Activated naive CD4-positive, alpha-beta T cell treated with anti-CD3 and anti-CD28 coated beads, Interleukin-2, amount 10 ng/mL, durations not matched to agents 7 days and 5 days (primary cell): ENCODE measurements at regions not wholly inside any gene's neighbourhood (a gene's known extent, or its start where the extent isn't known, plus 50 kb on each side); places are given as distances from the start of the nearest gene placed in this dataset.

Source experiments
- CTCF ChIA-PET: fragments of 350-600 bp; sonication (Branson Sonifier 250); formaldehyde crosslinking; loops from one replicate; lab custom pipeline; 2021; ENCODE audit warnings: antibody characterized with exemption; lab: Charles Lee
- DNase-seq: peaks from one replicate; pipeline ENCODE4 v3.0.0-alpha.2; 2020
- H3K27ac Mint-ChIP-seq: one replicate; pipeline ENCODE4 v1.8.0; 2021; ENCODE audit warnings: mild to moderate bottlenecking, moderate library complexity, mixed read lengths
- H3K27me3 Mint-ChIP-seq: one replicate; pipeline ENCODE4 v1.8.0; 2021; ENCODE audit warnings: mild to moderate bottlenecking, mixed read lengths
- H3K36me3 Mint-ChIP-seq: one replicate; pipeline ENCODE4 v1.8.0; 2021; ENCODE audit warnings: mixed read lengths
- H3K4me1 Mint-ChIP-seq: one replicate; pipeline ENCODE4 v1.8.0; 2021; ENCODE audit warnings: mixed read lengths
- H3K4me3 Mint-ChIP-seq: one replicate; pipeline ENCODE4 v1.8.0; 2021; ENCODE audit warnings: mild to moderate bottlenecking, moderate library complexity, mixed read lengths
- H3K9me3 Mint-ChIP-seq: one replicate; pipeline ENCODE4 v1.8.0; 2021; ENCODE audit warnings: mixed read lengths

GRCh38 chr20:4563031-4563430 is 123.2 kb upstream of the PRNP start:
- DNase-seq: no peak
- CTCF ChIA-PET: no interaction called here
- no peaks in the 10 kb centered on the region for H3K4me1 Mint-ChIP-seq

GRCh38 chr20:4560667-4561066 is 125.6 kb upstream of the PRNP start:
- H3K27ac Mint-ChIP-seq: no peak overlapping the region
- H3K4me1 Mint-ChIP-seq: no peaks in the 10 kb centered on the region
- H3K27me3 Mint-ChIP-seq: peaks cover 4% of the 10 kb centered on the region
- H3K9me3 Mint-ChIP-seq: no peaks in the 10 kb centered on the region
- H3K4me3 Mint-ChIP-seq: no peak overlapping the region
- no peaks in the 10 kb centered on the region for H3K36me3 Mint-ChIP-seq
- CTCF ChIA-PET: no interaction called here
- DNase-seq: no peak

More at GRCh38 chr20:4563031-4563430, 123.2 kb upstream of the PRNP start:
- Mint-ChIP-seq H3K36me3 (no peaks in the 10 kb centered on the region), H3K4me3 (no peak overlapping the region), H3K9me3 (no peaks in the 10 kb centered on the region), H3K27ac (no peak overlapping the region), H3K27me3 (peaks cover 4% of the 10 kb centered on the region)

GRCh38 chr20:4559906-4560305 is 126.3 kb upstream of the PRNP start:
- Mint-ChIP-seq H3K9me3 (no peaks in the 10 kb centered on the region), H3K27me3 (peaks cover 4% of the 10 kb centered on the region), H3K4me3 (no peak overlapping the region), H3K4me1 (no peaks in the 10 kb centered on the region), H3K36me3 (no peaks in the 10 kb centered on the region), H3K27ac (no peak overlapping the region)
- CTCF ChIA-PET: no interaction called here
- DNase-seq: no peak

GRCh38 chr20:4559106-4559505 is 127.2 kb upstream of the PRNP start:
- CTCF ChIA-PET: no interaction called here
- Mint-ChIP-seq H3K27me3 (peaks cover 4% of the 10 kb centered on the region), H3K36me3 (no peaks in the 10 kb centered on the region), H3K27ac (no peak overlapping the region), H3K4me3 (no peak overlapping the region), H3K9me3 (no peaks in the 10 kb centered on the region), H3K4me1 (no peaks in the 10 kb centered on the region)
- DNase-seq: no peak

GRCh38 chr20:4556781-4557180 is 129.5 kb upstream of the PRNP start:
- no peak overlapping the region for H3K4me3 Mint-ChIP-seq
- no peaks in the 10 kb centered on the region for H3K36me3 Mint-ChIP-seq
- H3K4me1 Mint-ChIP-seq: no peaks in the 10 kb centered on the region
- CTCF ChIA-PET: no interaction called here
- no peak overlapping the region for H3K27ac Mint-ChIP-seq
- DNase-seq: no peak
- H3K9me3 Mint-ChIP-seq: no peaks in the 10 kb centered on the region
- peaks cover 4% of the 10 kb centered on the region for H3K27me3 Mint-ChIP-seq

GRCh38 chr20:4555188-4555890 is 130.9 kb upstream of the PRNP start:
- CTCF ChIA-PET: no interaction called here
- DNase-seq: no peak
- Mint-ChIP-seq H3K9me3 (no peaks in the 10 kb centered on the region), H3K36me3 (no peaks in the 10 kb centered on the region), H3K27ac (no peak overlapping the region), H3K27me3 (peaks cover 5% of the 10 kb centered on the region), H3K4me3 (no peak overlapping the region), H3K4me1 (no peaks in the 10 kb centered on the region)

GRCh38 chr20:4554346-4554745 is 131.9 kb upstream of the PRNP start:
- Mint-ChIP-seq H3K27me3 (peaks cover 9% of the 10 kb centered on the region), H3K27ac (no peak overlapping the region), H3K36me3 (no peaks in the 10 kb centered on the region), H3K4me1 (no peaks in the 10 kb centered on the region), H3K4me3 (no peak overlapping the region), H3K9me3 (no peaks in the 10 kb centered on the region)
- CTCF ChIA-PET: no interaction called here
- DNase-seq: no peak

- Mint-ChIP-seq H3K4me1 (no peaks in the 10 kb centered on the region), H3K36me3 (no peaks in the 10 kb centered on the region), H3K4me3 (no peak overlapping the region), H3K9me3 (no peaks in the 10 kb centered on the region), H3K27ac (no peak overlapping the region), H3K27me3 (peaks cover 10% of the 10 kb centered on the region)
- DNase-seq: no peak
- CTCF ChIA-PET: no interaction called here
Observed at GRCh38 chr20:4552075-4552640, 134.1 kb upstream of the PRNP start.

GRCh38 chr20:4550740-4551139 is 135.5 kb upstream of the PRNP start:
- DNase-seq: no peak
- Mint-ChIP-seq H3K27ac (no peak overlapping the region), H3K4me1 (no peaks in the 10 kb centered on the region), H3K36me3 (no peaks in the 10 kb centered on the region), H3K4me3 (no peak overlapping the region), H3K9me3 (no peaks in the 10 kb centered on the region), H3K27me3 (peaks cover 10% of the 10 kb centered on the region)
- CTCF ChIA-PET: no interaction called here

GRCh38 chr20:4549711-4550259 is 136.5 kb upstream of the PRNP start:
- peaks cover 10% of the 10 kb centered on the region for H3K27me3 Mint-ChIP-seq
- H3K36me3 Mint-ChIP-seq: no peaks in the 10 kb centered on the region
- CTCF ChIA-PET: interaction anchor here (0.6 kb wide), 1 partner anchor 159 kb away, joined by 3 read pairs; no protein-coding TSS in a partner anchor
- no peak overlapping the region for H3K4me3 Mint-ChIP-seq
- H3K27ac Mint-ChIP-seq: no peak overlapping the region
- no peak for DNase-seq
- H3K4me1 Mint-ChIP-seq: no peaks in the 10 kb centered on the region
- no peaks in the 10 kb centered on the region for H3K9me3 Mint-ChIP-seq

- CTCF ChIA-PET: no interaction called here
- Mint-ChIP-seq H3K36me3 (no peaks in the 10 kb centered on the region), H3K27ac (no peak overlapping the region), H3K27me3 (peaks cover 10% of the 10 kb centered on the region), H3K4me3 (no peak overlapping the region), H3K4me1 (no peaks in the 10 kb centered on the region), H3K9me3 (no peaks in the 10 kb centered on the region)
- no peak for DNase-seq
Observed at GRCh38 chr20:4548552-4548951, 137.7 kb upstream of the PRNP start.

GRCh38 chr20:4546786-4547185 is 139.5 kb upstream of the PRNP start:
- Mint-ChIP-seq H3K27ac (no peak overlapping the region), H3K36me3 (no peaks in the 10 kb centered on the region), H3K27me3 (peaks cover 10% of the 10 kb centered on the region), H3K9me3 (no peaks in the 10 kb centered on the region), H3K4me1 (no peaks in the 10 kb centered on the region), H3K4me3 (no peak overlapping the region)
- DNase-seq: no peak
- CTCF ChIA-PET: no interaction called here

GRCh38 chr20:4546342-4546741 is 139.9 kb upstream of the PRNP start:
- CTCF ChIA-PET: no interaction called here
- Mint-ChIP-seq H3K27ac (no peak overlapping the region), H3K4me3 (no peak overlapping the region), H3K9me3 (no peaks in the 10 kb centered on the region), H3K27me3 (peaks cover 10% of the 10 kb centered on the region), H3K36me3 (no peaks in the 10 kb centered on the region), H3K4me1 (no peaks in the 10 kb centered on the region)
- no peak for DNase-seq

GRCh38 chr20:4545526-4545925 is 140.7 kb upstream of the PRNP start:
- Mint-ChIP-seq H3K4me1 (no peaks in the 10 kb centered on the region), H3K36me3 (no peaks in the 10 kb centered on the region), H3K9me3 (no peaks in the 10 kb centered on the region), H3K27ac (no peak overlapping the region), H3K4me3 (no peak overlapping the region), H3K27me3 (peaks cover 11% of the 10 kb centered on the region)
- DNase-seq: no peak
- CTCF ChIA-PET: no interaction called here

GRCh38 chr20:4544765-4545164 is 141.5 kb upstream of the PRNP start:
- no peak for DNase-seq
- Mint-ChIP-seq H3K27ac (no peak overlapping the region), H3K9me3 (no peaks in the 10 kb centered on the region), H3K4me1 (no peaks in the 10 kb centered on the region), H3K27me3 (peaks cover 11% of the 10 kb centered on the region), H3K36me3 (no peaks in the 10 kb centered on the region), H3K4me3 (no peak overlapping the region)
- CTCF ChIA-PET: no interaction called here
